ENCODE measurements at regions not wholly inside any gene's neighbourhood (a gene's known extent, or its start where the extent isn't known, plus 50 kb on each side); places are given as distances from the start of the nearest gene placed in this dataset.

- no peak for TF ChIP-seq CTCF (IDR thresholded peaks at IDR 0.05; ENCODE audit: low read length)
- no peak for TF ChIP-seq EZH2phosphoT487 (IDR thresholded peaks at IDR 0.05; ENCODE audit: low read length)
Observed at GRCh38 chr2:16882706-16883105, 217.1 kb upstream of the CYRIA start.
